GM18519 (cell line): ENCODE measurements at regions not wholly inside any gene's neighbourhood (a gene's known extent, or its start where the extent isn't known, plus 50 kb on each side); places are given as distances from the start of the nearest gene placed in this dataset.
"Not testable (repeated sequence)": the region's sequence is repeated elsewhere in the genome, so short reads cannot be mapped to it uniquely, and the experiment has no call there.

ENCODE experiments used
- ATAC-seq: cut with Tn5 transposase; IDR thresholded peaks from one replicate; pipeline ENCODE4 v1.9.1; 2021; ENCODE audit warnings: mild to moderate bottlenecking, moderate library complexity; ENCODE audit not compliant: unreplicated experiment, low FRiP score

DNA sequence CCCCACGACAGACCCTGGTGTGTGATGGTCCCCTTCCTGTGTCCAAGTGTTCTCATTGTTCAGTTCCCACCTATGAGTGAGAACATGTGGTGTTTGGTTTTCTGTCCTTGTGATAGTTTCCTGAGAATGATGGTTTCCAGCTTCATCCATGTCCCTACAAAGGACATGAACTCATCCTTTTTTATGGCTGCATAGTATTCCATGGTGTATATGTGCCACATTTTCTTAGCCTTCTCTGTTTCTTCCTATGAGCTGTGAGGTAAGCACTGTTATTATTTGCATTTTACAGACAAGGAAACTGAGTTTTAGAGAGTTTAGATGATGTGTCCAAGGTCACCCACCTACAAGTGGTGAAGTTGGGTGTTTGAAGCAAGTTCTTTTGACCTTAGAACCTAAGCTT is 51.1 kb upstream of the BNC1 start:
- ATAC-seq, result not testable (repeated sequence)

DNA sequence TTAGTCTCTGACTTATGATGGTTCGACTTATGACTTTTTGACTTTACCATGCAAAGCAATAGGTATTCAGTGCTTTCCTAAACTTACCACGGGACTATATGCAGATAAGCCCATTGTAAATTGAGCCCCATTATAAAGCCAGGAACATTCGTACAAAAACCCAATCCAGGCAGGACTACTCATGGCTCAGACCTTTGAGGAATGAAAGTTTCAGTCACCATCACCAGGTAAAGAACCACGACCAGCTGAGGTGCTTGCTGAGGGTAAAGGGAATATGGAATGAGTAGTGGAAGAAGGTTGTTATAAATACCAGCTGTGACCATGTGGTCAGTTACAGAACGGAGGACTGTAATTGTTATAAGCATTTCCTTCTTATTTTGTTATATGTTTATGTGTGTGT is 54.9 kb upstream of the BNC1 start:
- no peak for ATAC-seq

DNA sequence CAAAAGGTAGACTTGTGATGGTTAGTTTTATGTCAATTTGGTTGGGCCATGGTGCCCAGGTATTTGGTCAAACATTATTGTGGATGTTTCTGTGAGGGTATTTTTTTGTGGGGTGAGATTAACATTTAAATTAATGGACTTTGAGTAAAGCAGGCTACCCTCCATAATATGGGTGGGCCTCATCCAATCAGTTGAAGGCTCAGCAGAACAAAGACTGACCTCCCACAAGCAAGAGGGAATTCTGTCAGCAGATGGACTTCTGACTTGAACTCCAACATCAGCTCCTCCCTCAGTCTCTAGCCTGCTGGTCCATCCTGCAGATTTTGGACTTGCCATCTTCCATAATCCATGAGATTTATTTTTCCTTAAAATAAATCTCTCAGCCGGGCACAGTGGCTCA is 55.6 kb upstream of the BNC1 start:
- ATAC-seq, result no peak

DNA sequence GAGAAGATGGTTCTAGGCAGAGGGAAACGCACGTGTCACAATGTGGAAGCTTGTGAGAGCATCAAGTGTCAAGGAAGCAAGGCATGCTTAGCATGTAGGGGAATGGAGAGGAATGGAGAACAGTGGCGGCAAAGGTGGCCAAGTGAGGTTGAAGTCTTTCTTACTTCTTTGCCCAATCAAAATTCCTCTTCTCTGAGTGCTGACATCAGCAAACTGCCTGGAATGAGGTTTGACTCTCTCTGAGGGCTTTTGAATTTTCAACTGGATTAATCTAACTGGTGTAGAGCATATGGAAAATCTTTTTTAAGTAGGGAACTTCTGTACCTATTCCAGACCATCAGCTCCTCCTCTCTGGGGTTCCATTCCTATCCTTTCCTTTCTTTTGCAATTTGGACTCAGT is 61.9 kb upstream of the BNC1 start:
- no peak for ATAC-seq

DNA sequence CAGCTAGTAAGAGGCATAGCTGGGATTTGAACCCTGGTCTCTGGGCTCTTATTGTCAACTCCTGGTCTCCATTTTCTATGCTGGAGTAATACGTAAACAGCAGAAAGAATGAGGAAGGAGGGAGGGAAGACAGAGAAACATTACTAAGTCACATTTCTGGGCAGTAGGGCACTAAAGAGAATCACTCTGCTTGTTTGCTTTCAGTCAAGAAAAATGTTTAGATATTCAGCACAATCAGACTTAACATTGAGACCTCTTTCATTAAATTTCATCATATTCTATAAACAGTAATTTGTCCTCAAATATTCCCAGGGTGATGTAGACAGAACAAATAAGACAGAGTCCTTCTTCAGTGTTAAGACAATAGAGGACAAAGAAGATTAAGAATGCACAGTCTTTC is 67.7 kb upstream of the BNC1 start:
- ATAC-seq, result no peak

DNA sequence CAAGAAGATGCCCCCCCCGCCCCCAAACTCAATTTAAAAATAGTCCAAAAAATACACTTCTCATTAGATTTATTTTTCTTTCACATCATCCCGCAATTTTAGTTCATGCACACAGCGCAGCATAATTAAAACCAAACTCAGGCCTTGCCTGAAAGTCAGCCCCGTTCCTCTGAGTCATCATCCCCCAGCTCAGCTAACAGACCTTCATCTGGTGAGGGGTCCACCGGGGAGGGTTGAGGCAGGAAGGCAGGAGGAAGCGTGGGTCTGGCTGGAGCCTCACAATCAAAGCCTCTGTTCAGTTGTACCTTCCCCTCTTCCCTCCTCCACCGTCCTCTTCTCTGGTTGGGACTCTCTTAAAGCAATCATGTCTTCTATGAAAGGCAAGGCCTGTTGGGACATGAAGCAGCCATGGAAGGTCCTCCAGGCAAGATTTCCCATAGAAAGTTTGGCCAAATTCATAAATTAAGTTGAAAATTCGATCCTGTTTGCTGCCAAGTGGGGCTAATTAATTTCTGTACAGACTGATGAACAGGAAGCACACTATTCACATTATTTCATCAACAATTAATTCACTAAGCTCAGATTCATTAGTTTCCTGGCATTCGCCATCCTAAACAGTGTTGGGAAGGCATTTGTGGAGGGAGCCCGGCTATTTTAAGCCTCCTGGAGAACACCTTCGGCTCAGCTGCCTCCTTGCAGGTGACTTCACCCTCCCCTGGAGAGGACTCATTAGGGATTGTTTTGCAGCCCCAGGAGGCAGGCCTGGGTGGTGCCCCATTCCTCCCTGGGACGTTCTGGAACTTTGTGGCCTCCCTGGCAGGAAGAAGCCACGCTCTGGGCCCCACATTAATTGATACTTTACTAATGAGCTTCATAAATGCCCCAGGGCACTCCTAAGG is 72.3 kb upstream of the BNC1 start:
- ATAC-seq, result no peak

DNA sequence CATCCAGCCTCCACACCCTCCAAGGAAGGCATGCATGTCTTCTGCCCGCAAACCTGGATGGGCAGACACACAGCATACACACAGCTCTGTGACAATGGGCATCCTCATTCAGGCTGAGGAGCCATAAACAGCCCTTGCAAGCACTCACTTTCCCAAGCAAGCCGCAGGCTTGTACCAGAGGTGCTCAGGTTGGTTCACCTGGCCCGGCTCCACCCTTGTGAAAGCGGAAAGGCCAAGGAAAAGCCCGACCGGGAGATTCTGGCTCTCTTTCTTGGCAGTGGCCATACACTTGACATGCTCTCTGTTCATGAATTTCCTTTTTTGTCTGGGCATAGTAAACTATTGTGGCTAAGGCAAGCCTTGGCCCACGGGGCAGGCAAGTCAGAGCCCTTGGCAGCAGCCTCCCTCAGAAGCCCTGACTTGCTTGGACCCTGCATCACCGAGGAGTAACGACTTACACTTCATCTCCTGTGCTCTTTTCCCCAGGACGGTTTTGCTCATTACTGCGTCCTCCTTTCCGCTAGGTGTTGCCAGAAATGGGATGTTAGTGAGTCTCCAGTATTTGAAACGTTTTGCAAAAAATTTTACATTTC is 74.6 kb upstream of the BNC1 start:
- no peak for ATAC-seq

DNA sequence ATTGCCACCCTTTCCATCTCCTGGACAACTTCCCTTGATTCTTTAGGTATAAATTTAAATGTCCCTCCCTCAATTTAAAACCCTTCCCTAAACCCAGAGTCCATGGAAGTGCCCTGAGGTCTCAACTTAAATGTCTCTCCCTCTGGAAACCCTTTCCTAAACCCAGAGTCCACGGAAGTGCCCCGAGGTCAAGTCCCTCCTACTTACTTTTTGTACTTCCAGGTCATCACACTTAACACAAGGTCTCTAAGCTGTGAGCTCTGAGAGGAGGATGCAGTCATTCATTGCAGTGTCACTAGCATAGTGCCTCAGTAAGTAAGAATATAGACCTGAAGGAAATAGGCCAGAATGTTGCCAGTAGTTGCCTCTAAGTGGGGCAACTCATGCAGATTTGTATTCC is 78.2 kb upstream of the BNC1 start:
- ATAC-seq, result no peak

DNA sequence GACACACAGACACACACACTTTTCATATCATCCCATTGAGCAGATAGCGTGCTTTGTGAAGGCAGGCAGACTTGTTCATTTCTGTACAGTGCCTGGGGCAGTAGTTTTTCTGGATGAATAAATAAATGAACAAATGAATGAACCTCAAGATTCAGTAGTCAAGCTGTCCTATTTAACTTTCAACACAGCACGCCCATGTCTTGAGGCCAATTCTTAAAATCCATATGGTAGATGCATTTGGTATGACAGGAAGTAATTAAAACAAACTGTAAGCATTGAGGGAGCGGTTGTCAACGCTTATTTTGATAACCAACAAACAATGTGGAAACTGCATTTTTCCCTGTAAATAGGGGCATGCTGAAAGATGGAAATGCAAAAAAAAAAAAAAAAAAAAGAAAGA is 80.0 kb upstream of the BNC1 start:
- no peak for ATAC-seq

DNA sequence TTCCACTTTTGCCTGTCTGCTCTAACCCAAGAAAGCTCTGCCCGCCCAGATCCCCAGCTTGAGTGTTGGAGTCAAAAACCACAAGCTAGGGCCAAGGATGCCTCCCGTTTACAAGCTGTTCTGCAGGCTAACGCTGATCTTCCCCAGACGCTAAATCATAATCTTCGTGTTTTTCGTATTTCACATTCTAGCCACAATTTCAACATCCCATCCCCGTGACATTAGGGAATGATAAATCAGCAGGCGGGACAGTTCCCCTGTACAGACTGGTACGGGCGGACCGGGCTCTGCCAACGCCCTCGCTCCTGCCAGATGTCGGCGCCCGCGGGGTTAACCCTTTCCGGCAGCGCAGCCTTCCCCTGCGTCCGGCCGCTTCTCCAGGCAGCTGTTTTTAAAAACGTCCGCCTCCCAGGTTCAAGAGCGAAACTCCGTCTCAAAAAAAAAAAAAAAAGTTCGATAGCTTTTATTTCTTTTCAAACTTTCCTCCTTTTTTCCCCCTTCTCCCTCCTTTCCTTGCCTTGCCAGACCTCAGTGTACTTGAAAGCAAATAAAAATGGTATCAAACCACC is 81.0 kb upstream of the BNC1 start:
- ATAC-seq, result no peak

DNA sequence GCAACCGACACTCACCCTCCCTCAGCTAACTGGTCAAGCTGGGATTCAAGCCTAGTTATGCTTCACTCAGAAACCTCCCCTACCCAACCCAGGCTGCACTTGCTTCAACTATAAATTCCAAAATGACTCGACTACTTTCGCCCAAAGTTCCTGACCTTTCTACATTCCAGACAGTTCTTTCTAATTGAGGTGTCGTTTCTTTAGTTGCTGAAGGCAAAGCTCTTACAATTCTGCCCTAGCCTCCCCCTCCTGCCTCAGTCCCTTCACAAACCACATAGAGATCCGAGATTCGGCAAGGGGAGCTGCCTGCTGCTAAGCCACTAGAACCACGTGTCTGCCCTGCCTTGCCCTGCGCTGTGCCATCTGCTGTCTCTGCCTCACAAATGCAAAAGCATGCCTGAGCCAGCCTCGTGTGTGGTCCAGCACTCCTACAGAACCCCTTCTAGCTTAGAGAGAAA is 74.7 kb upstream of the SH3GL3 start:
- ATAC-seq, result no peak

DNA sequence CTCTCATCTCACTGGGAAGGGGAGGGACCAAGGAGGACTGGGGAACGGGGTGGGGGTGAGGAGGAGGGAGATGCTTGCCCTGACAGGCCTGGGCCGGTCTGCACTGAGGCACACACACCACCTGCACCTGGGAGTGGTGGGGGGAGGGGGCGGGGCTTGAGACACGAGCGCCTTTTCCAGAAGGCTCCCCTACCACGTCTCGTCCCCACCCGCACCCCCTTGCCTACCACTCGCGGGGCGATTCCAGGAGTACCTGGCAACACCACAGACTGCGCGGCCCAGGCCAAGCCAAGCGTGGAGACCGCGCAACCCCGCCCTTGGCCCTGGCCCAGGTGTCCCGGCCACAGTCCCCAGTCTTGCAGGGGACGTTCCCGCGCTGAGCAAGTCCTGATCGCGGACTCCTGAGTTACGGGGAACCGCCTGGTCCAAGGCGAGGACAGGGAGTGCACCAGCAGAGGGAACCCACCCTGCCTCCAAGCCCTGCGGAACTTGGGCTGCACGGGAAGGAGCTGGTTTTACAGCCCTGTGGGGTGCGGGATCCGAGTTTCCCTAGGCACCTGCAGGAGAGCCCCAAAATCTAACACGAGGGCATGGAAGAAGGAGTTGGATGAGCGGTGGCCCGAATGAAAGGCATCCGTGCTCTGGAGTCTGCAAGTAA is 68.1 kb upstream of the SH3GL3 start:
- ATAC-seq, result no peak

DNA sequence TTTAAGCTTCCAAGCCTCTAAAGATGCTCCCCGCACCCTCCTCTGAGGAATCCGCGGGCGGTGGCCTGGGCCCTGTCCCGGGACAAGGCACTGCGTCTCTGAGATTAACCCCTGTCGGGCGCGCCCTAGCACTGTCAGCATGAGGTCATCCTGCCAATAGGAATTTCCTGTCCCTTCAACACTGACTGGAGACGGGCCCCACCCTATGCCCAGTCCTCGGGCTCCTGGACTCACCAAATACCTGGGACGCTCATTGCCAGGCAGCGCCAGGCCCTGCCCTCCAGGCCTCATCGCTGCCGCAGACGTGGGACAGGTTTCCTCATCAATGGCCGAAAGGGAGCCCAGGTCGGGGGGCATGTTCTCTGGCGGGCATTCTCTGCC is 67.6 kb upstream of the SH3GL3 start:
- ATAC-seq, result no peak

DNA sequence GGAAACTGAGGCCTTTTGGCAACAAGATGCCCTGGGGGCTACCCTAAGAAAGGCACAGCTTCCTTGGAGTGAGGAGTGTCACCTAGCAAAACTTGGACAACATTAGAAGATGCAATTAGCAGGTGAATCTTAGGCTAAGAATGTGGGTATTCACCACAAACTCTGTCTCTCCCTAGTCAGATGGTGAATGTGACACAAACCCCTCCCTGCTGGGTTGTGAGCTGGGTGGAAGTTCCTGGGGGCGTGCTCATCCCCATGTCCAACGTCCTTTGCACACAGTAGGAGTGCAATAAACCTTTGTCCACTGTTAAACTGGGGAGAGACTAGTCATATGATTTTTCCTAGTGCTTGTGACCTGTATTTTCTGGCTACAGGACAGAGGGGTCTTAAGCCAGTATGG is 67.1 kb upstream of the SH3GL3 start:
- ATAC-seq, result no peak

DNA sequence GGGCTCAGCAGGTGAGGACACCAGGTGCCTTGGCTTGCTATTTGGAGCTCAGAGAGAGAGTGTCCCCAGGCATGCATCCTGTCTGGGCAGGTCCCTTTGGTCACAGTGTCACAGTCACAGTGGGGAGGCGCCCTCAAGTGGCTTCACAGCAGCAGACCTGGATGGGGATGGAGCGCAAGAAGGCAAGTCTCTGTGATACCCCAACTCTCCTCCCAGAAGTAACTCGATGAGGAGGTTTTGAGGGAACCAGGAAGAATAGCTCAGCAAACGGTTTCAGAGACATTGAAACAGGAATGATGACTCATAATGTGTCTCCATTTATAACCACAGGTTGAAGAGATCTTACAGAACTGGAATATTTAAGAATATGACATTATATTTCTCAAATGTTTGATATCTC is 66.5 kb upstream of the SH3GL3 start:
- ATAC-seq, result peak; percentile 71

DNA sequence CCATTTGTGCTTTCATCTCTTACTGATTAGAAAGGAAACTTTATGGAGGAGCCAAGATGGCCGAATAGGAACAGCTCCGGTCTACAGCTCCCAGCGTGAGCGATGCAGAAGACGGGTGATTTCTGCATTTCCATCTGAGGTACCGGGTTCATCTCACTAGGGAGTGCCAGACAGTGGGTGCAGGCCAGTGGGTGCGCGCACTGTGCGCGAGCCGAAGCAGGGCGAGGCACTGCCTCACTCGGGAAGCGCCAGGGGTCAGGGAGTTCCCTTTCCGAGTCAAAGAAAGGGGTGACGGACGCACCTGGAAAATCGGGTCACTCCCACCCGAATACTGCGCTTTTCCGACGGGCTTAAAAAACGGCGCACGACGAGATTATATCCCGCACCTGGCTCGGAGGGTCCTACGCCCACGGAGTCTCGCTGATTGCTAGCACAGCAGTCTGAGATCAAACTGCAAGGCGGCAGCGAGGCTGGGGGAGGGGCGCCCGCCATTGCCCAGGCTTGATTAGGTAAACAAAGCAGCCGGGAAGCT is 63.5 kb upstream of the SH3GL3 start:
- ATAC-seq, result not testable (repeated sequence)

DNA sequence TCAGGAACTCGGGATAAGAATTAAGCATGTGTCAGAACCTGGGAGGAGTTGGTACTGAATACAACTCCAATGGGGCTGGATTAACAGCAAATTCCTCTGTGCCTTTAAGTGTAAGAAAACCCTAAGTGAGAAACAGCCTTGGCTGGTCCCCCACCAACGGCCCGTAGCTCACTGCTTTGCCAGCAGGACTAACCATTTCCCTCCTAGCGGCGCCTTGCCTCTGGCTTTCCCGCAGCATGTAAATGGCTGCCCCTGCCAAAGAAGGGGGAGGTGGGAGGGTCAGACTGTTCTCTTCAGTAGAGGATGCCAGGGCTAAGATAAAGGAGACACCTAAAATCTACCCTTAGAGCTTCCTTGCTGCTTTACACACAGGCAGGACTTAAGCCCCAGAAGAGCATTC is 51.0 kb upstream of the SH3GL3 start:
- ATAC-seq, result no peak
